Glomerular visceral epithelial cell (primary cell): ENCODE measurements at regions not wholly inside any gene's neighbourhood (a gene's known extent, or its start where the extent isn't known, plus 50 kb on each side); places are given as distances from the start of the nearest gene placed in this dataset.

Experiments used
- DNase-seq: peaks from one replicate; pipeline ENCODE4 v3.0.0-alpha.2; 2016; ENCODE audit errors: extremely low spot score

DNA sequence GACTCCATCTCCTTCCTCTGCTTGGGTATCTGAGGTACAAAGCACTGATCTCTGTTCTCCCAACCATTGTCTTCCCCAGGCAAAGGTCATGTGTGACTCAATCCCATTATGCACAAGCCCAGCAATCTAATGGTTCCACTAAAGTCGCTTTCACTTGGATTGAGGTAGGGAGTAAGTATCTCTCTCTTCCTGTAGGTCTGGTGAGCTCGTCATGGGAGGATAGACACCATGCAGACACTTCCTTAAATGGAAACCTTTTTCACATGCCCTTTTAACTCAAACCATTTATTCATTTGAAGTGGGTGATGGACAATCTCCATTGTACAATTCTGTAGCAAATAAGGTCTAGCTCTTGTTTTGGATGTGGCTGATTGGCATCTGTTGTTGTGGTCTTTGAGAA lies 245.2 kb upstream of the CLNK start:
- DNase-seq, result no peak

DNA sequence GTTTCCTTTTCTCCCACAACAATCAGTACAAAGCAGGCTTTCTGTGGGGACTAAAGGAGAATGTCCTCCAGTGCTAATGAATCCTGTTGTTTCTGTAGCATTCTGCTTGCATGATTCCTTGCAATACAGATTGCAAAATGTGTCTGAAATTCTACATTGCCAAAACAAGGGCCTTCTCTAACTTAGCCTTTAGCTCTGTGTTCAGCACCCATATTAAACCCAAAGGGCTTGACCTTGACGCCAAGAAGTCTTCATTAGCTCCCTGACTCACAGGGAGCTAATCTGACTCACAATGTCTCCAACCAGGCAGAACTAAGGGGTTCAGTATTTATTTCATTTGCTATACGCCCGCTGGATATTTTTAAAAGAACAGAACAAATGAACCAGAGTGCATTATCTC lies 241.4 kb upstream of the CLNK start:
- peak; percentile 83 for DNase-seq

DNA sequence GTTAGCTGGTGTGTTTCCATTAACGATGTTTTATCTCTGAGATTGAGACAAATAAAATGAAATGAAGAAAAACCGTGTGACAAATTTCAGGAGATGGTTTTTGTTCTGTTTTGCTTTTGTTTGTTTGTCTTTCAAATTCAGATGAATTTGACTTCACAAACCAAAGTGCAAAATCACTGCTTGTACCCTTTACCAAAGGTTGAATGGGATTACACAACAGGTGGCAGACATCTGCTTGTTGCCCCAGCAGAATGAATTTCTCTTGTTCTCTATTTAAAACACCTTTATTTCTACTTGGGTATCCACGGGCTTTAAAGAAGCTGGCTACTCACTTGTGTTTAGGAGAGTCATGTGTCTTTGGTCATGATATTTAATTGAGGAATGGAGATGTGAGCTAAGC lies 239.7 kb upstream of the CLNK start:
- no peak for DNase-seq

DNA sequence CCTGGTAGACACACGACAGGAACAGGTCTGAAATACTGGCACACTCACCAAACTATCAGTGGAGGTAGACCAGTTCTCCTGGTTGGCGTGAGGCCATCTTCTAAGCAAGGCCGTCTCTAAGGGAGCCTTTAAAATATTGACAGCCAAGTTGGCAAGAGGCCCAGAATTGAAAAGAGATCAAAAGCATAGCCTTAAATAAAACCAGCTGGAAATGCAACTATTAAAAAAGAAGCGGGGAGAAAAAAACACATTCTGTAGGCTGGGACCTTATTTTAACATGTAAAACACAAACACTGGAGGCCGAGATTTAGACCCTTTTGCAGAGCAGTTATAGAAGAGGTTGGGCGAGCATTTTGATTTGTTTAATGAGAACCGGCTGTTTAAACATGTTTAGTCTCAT lies 233.0 kb upstream of the CLNK start:
- no peak for DNase-seq

DNA sequence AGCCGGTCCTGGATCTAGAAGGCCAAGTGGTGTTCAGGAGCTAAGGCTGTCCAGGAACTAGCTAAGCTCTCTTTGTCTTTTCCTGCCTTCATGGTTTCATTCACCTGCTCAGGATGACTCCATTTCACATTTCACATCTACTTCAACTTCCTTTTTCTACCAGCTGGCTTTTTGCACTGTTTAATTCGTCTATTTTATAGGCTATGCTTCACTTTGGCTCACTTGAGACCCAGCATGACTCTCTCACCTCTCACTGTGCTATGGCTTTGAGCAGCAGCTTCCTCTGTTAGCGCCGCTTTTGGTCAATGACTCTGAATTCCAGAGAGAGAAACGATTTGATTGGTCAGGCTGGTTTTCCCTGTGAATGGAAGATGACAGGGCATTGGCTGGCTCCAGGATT lies 213.5 kb upstream of the CLNK start:
- no peak for DNase-seq

DNA sequence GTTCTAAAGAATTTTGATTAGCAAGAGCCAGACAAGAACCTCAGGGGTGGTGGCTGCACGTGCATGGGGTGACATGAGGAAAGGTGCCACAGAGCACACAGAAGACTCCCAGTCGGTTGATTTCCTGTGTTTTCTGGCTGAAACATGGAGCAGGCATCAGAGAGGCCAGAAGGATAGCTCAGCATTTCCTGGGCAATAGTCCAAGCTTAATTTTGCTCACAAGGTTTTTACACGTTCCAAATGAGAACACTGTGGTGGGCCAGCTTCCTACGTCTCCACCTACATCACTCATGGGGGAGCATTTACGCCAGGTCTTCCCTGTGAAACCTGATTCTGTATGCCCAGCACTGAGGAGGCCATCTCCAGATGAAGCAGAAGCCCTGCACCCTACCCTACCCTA lies 212.5 kb upstream of the CLNK start:
- DNase-seq, result no peak

DNA sequence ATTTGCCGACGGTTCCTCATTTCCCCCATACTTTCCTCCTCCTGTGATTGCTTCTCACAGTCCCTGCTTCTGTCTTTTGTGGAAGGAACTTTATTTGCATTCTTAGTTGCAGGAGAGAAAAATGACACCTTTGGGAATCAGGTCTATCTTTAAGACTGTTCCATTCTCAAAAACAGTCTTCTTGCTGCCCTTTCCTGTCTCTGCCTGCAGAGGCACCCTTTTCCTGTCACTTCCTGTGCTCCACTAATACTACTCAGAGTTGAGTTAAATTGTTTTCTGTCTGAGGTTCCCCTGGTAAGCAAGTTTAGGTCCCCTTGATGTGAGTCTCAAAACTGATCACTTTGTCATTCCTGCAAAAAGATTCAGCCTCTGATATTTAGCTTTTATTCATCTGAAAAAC lies 208.8 kb upstream of the CLNK start:
- peak; percentile 3 for DNase-seq

DNA sequence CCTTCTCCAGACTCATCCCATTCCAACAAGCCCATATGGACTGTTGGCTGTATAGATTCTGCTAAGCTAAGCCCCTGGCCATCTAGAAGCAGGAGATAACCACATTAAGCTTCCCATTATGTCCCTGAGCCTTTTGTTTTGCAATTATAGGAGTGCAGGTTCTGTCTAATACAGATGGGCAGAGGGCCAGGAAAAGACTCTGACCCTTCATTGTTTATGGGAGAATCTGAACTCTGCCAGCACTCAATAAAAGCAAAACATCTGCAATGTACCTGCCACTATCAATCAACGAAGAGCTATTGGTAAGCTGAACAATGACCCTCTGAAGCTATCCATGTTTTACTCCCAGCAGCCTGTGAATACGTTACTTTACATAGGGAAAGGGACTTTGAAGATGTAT lies 207.3 kb upstream of the CLNK start:
- no peak for DNase-seq

DNA sequence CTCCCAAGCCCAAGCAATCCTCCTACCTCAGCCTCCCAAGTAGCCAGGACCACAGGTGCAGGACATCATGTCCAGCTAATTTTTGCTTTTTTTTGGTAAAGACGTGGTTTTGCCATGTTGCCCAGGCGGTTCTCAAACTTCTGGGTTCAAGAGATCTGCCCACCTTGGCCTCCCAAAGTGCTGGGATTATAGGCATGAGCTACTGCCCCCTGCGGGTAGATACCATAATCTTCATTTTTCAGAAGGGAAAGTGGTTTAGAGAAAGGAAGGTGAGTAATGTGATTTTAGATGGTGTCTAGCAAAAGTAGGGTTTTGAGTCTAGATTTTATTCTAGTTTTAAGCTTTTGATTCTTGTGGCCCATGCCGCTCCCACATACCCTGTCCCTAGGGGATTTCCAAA lies 205.3 kb upstream of the CLNK start:
- no peak for DNase-seq

DNA sequence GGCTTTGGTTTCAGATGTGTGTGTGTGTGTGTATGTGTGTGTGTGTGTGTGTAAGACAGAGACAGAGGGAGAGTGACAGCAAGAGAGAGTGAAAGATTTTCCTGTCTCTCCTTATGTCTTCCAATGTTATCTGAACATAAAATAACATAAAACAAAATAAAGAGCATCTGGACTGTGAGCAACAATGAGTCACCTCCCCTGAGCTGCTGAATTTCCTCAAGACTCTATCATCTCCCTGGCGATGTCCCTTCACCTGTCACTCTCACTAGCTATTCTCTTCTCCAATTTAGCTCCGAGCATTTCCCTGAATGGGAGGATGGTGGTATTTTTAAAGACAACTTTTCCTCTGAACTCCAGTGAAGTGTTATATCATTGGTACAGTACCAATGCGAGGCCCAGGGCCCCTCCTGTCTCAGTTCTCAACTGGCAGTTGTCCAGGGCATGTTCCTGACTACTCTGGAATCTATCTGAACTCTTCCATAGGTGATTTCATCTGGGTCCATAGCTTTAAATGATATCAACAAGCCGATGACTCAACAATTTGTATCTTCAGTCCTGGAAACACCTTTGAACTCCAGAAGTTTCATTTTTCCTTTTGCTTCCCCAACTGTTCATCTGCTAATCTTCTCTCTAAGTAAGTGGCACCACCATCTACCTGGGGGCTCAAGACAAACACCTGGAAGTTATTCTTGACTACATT lies 195.0 kb upstream of the CLNK start:
- DNase-seq, result peak; percentile 23

DNA sequence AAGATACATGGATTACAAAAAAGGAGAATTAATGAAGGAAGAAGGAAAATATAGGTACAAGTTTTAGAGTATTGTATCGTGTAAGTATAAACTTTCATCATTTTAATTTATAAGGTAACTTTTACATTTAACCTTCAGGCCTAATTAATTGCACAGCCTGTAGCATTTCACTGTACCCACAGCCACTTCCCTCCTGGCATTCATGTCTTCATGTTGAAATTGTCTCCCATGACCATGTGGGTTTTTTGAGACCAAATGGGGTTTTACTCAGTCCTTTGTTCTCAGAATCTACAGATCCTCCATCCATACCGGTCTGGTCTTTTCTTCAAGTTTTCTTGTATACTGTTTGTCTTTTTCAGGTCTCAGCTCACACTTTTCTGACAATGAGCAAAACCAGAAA lies 194.3 kb upstream of the CLNK start:
- no peak for DNase-seq

DNA sequence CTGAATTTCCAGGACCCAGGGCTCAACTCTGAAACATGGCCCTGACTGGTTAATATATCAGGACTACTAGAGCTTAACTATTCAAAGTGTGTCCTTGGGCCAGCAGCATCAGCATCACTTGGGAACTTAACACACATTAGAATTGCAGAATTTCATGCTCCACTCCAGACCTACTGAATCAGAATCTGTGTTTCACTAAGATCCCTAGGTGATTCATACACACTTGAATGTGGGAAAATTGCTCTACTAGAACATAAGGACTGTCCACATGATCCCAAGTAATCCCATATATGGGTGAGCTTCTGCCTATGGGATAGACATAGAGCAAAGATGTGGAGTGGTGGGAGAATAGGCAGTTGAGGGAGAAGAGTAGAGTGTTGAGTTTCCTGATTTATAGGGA lies 192.5 kb upstream of the CLNK start:
- no peak for DNase-seq

DNA sequence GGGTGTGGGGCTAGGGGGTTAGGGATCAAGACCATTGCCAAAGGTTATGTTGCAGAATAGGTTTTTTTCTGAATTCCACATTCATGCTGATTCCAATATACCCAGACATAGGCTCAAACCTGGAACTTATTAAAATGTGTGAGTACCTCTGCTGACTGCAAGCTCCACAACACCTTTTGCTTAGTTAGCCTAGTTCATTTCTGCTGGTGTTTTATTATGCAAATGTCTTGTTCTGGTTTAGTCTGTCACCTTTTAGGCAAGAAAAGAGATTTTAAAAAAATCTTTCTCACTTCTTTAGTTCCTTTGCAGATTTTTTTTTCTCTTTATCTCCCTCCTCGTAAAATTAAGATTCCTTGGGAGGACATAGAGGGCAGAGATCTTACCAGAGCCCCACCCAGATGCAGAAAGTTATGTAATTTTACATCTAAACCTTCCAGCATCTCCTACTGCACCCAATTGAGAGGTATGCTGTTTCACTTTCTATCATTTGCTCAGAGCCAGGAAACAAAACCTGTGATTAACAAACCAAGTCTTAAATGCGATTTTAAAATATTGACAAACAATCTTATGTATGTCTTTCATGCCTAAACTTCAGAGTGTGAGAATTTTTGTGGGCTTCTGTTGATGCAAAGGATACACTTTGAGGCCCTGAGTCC lies 190.7 kb upstream of the CLNK start:
- DNase-seq, result no peak

DNA sequence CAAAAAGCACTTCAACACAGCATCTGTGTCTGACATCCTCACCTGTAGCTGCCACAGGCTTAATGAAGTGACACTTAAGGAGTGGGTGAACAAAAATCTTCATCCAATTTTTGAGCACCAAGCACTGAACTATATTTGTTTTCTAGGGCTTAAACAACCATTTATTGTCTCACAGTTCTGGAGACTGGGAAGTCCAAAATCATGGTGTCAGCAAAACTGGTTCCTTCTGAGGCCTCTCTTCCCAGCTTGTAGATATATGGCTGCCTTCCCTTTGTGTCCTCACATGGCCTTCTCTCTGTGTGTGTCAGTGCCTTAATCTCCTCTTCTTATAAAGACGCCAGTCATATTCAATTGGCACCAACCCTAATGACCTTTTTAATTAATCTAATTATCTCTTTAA lies 189.2 kb upstream of the CLNK start:
- no peak for DNase-seq

DNA sequence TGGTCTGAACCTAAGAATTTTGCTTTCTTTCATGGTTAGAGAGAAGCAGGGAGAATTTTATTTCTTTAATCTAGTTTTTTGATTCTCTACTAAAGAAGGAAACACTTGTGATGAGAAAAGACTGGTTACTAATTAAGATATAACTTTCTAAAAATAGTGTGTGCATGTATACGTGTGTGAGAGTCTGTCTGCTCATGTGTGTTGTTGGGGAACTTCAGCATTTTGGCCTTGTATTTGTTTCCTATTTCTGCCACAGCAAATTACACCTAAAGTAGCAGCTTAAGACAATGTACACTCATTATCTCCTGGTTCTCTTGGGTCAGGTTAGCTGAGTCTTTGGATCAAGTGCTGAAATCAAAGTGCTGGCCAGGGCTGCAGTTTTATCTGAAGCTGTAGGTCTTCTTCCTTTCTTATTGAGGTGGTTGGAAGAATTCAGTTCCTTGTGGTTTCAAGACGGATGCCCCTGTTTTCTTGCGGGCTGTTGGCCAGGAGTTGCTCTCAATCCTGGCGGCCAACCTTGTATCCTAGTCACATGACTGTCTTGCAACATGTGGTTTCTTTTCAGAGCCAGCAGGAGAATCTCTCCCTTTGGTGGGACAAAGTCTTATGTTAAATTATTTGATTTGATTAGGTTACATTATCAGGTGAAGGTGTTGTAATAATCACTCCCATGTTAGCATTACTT lies 188.4 kb upstream of the CLNK start:
- DNase-seq, result no peak

DNA sequence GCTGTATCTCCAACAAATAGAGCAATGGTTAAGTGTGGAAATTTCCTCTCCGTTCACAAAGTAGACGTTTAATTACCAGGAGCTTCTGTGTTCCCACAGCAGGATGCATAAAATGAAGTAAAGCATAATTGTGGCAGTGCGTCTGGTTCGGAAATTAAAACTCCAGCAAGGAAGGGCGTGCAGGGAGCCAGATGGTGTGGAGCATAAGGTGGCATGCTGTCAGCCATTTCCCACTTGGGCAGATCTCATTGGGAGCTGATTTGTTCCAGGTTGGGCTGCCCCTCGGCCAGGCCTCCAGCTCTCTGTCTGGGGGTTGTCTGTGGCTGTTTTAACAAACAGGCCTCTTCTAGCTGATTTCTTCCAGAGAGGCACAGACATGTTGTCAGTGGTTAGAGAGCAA lies 182.1 kb upstream of the CLNK start:
- no peak for DNase-seq

DNA sequence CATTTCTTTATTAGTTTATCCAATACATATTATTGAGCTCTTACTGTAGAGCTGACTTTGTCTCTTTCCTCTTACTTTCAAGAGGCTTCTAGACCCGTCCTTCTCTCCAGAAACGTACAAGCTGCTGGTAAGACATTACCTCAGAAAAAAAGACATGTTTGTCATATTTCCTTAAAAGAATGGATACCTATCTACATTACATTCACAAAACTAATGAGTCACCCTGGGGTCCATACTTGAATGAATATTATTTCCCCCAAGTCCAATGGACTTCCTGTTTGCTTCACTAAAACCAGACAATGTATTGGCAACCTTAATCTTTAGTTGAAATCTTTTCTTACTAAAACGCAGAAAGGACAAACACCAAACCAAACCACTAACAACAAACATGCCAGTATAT lies 176.5 kb upstream of the CLNK start:
- DNase-seq, result no peak

DNA sequence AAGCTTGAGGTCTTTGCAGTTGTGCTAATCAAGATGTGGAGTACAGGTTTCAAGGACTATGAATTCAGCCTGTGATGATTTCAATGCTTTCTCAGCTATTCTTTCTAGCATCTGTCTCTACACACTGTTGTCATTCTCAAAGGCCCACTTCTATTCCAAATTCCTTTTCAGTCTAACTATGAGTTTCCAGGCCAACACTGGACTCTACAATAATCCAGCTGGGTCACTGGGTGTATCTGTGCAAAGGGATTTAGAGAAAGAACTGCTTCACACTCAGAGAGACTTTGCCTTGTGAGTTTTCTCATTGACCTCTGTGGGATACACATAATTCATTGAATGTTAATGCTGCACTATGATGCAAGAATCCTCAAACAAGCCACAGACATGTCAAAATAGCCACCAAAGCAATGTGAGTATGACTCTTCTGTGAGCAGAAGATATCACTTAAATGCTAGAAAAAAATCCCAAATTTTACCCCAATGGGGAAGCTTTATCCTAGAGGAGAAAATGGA lies 171.8 kb upstream of the CLNK start:
- DNase-seq, result no peak

DNA sequence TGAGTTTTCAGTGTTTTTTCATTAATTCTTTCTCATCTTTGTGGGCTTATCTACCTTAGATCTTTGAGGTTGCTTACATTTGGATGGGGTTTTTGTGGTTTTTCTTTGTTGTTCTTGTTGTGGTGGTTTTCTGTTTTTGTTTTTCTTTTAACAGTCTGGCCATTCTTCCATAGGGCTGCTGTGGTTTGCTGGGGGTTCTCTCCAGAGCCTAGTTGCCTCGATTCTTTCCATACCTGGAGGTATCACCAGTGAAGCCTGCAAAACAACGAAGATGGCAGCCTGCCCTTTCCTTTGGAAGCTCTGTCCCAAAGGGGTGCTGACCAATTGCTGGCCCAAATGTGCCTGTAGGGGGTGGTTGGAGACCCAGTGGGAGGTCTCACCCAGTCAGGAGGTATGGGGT lies 168.6 kb upstream of the CLNK start:
- no peak for DNase-seq

DNA sequence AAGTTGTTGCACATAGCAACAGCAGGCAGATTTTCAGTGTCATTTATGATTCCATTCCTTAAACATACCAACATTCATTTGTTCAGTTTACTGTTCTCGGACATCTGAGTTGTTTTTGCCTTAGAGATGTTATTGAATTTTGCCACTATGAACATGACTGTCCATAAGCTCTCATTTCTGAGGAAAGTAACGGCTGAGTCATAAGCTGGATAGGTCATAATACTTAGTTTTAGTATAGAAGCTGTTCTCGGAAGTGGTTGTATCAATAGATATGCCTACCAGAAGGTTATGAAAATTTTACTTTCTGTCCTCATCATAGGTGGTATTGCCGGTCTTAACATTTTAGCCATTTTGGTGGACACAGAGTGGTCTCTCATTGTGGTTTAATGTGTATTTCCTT lies 157.1 kb upstream of the CLNK start:
- DNase-seq, result no peak

DNA sequence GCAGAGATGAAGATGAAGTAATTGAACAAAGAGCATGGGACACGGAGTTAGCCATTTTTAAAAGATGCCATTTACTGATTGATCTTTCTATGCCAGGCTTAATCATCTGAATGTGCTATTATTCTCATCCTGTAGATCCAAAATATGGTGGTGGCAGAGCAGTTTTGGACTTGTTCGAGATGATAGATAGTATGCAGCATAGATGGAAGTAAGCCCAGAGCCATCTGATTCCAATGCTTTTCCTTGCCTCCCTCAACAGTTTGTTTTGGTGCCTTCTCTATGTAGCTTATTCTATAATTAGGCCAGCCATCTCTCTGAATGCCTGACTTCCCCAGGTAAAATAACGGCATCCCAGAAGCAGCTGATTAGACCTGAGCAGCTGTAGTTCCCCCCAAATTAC lies 152.6 kb upstream of the CLNK start:
- DNase-seq, result no peak

DNA sequence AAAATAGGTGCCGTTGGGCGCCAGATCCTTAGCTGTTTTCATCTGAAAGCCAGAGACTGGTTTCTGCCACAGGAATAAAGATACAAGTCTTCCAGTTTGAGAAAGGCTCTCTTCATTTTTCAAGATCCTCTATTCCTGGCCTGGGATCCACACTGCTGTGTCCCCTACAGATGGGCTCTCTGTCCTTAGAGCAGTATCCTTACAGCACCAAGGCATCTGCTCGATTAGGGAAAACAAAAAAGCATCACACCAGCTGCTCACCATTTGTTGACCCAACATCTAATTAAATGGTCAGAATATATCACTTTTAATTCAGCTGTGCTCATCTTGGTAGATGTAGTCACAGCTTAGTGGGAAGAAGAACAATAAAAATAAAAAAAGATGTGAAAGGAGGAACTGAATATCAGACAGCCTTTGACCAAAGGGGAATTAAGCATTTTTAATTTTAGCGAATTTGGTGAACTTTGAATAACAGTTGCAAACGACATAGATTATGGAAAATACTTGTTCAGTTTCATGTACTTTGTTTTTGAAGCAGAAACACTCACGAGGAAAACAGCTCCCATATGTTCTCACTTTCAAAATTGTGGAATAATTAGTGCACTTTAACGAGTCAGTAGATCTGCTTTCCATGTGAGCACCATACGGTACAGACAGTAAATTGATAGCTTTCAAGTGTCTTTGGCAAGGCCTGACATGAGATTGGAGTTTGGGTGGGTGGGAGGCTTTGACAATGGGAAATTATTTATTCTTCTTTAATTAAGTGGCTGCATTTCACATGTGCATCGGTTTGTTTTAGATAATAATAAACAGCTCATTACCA lies 148.4 kb upstream of the CLNK start:
- DNase-seq, result no peak
